Upper lobe of right lung (tissue), 1 donor: ENCODE measurements at regions not wholly inside any gene's neighbourhood (a gene's known extent, or its start where the extent isn't known, plus 50 kb on each side); places are given as distances from the start of the nearest gene placed in this dataset.

Source experiments
- ATAC-seq: fragments of 200-7000 bp; cut with Tn5 transposase; one replicate; pipeline ENCODE4 v1.9.1; 2020; ENCODE audit warnings: mild to moderate bottlenecking, moderate library complexity
- DNase-seq: peaks from one replicate; pipeline ENCODE4 v3.0.0-alpha.2; 2020
- H3K27ac ChIP-seq: fragments of 200-600 bp; one replicate; pipeline ENCODE4 v1.8.0; 2022
- H3K27me3 ChIP-seq: fragments of 200-600 bp; one replicate; pipeline ENCODE4 v1.8.0; 2022; ENCODE audit warnings: mild to moderate bottlenecking
- H3K36me3 ChIP-seq: fragments of 200-600 bp; one replicate; pipeline ENCODE4 v1.8.0; 2022
- H3K4me1 ChIP-seq: fragments of 200-600 bp; one replicate; pipeline ENCODE4 v1.8.0; 2022
- H3K4me3 ChIP-seq: fragments of 200-600 bp; one replicate; pipeline ENCODE4 v1.8.0; 2022; ENCODE audit warnings: mild to moderate bottlenecking
- H3K9me3 ChIP-seq: fragments of 200-600 bp; one replicate; pipeline ENCODE4 v1.8.0; 2022
- intact Hi-C: fragments of 100-400 bp; cut with DNase I; formaldehyde crosslinking; loops from one replicate; pipeline ENCODE4 v1.11.0; 2022
- TF ChIP-seq, protein P1 (sequence below): fragments of 200-600 bp; IDR thresholded peaks from one replicate; pipeline ENCODE4 v1.8.0; 2022; ENCODE audit warnings: antibody characterized with exemption
- donor health status: DM: no; HTN: yes; CAD: no; lungs with severe emphysema.

GRCh38 chr2:52135235-52135634 is 1103.3 kb upstream of the NRXN1 start:
- H3K27me3 ChIP-seq: no peaks in the 10 kb centered on the region
- TF ChIP-seq, protein P1, sequence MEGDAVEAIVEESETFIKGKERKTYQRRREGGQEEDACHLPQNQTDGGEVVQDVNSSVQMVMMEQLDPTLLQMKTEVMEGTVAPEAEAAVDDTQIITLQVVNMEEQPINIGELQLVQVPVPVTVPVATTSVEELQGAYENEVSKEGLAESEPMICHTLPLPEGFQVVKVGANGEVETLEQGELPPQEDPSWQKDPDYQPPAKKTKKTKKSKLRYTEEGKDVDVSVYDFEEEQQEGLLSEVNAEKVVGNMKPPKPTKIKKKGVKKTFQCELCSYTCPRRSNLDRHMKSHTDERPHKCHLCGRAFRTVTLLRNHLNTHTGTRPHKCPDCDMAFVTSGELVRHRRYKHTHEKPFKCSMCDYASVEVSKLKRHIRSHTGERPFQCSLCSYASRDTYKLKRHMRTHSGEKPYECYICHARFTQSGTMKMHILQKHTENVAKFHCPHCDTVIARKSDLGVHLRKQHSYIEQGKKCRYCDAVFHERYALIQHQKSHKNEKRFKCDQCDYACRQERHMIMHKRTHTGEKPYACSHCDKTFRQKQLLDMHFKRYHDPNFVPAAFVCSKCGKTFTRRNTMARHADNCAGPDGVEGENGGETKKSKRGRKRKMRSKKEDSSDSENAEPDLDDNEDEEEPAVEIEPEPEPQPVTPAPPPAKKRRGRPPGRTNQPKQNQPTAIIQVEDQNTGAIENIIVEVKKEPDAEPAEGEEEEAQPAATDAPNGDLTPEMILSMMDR: no peak
- H3K36me3 ChIP-seq: no peaks in the 10 kb centered on the region
- intact Hi-C loops: no loop called here
- H3K9me3 ChIP-seq: no peaks in the 10 kb centered on the region
- H3K4me3 ChIP-seq: no peak overlapping the region
- H3K4me1 ChIP-seq: no peaks in the 10 kb centered on the region
- no peak overlapping the region for H3K27ac ChIP-seq
- ATAC-seq (no peak), DNase-seq (no peak)

- no peak for ATAC-seq
Observed at GRCh38 chr2:52128081-52128480, 1096.1 kb upstream of the NRXN1 start.

GRCh38 chr2:52127527-52127926 is 1095.6 kb upstream of the NRXN1 start:
- Histone ChIP-seq H3K36me3 (no peaks in the 10 kb centered on the region), H3K4me3 (no peak overlapping the region), H3K27me3 (no peaks in the 10 kb centered on the region), H3K4me1 (no peaks in the 10 kb centered on the region), H3K9me3 (no peaks in the 10 kb centered on the region), H3K27ac (no peak overlapping the region)
- TF ChIP-seq, protein P1: no peak
- ATAC-seq (no peak), DNase-seq (no peak)
- intact Hi-C loops: no loop called here

More at GRCh38 chr2:52128081-52128480, 1096.1 kb upstream of the NRXN1 start:
- Histone ChIP-seq H3K9me3 (no peaks in the 10 kb centered on the region), H3K4me1 (no peaks in the 10 kb centered on the region), H3K27ac (no peak overlapping the region), H3K36me3 (no peaks in the 10 kb centered on the region), H3K27me3 (no peaks in the 10 kb centered on the region), H3K4me3 (no peak overlapping the region)
- DNase-seq: no peak
- TF ChIP-seq, protein P1: no peak
- intact Hi-C loops: no loop called here

DNA sequence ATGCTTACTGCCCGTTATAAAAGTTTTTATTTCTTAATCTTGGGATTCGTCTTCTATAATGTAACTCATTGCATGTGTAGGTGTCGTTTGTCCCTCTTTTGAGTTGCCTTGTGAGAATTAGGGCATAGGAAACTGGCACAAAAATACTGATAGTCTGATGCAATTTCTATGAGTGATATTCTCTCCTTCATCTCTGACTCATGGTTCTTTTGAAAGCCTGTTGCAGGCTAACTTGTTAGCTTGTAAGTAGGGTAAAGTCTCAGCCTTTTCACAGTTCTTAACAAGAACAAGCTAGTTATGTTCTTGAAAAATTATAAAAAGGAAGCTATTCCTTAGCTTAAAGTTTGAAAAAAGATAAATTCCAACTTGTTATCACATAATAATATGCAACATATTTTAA is 1085.4 kb upstream of the NRXN1 start:
- TF ChIP-seq, protein P1: no peak
- no peaks in the 10 kb centered on the region for H3K9me3 ChIP-seq
- H3K27me3 ChIP-seq: no peaks in the 10 kb centered on the region
- no peak overlapping the region for H3K4me3 ChIP-seq
- H3K36me3 ChIP-seq: no peaks in the 10 kb centered on the region
- H3K27ac ChIP-seq: no peak overlapping the region
- no peak for ATAC-seq
- no peaks in the 10 kb centered on the region for H3K4me1 ChIP-seq
- no peak for DNase-seq
- intact Hi-C loops: no loop called here

- no peaks in the 10 kb centered on the region for H3K27me3 ChIP-seq
- TF ChIP-seq, protein P1: no peak
- DNase-seq: no peak
- no peak overlapping the region for H3K4me3 ChIP-seq
- no peak for ATAC-seq
- intact Hi-C loops: no loop called here
- H3K4me1 ChIP-seq: no peaks in the 10 kb centered on the region
- H3K27ac ChIP-seq: no peak overlapping the region
- H3K36me3 ChIP-seq: no peaks in the 10 kb centered on the region
- H3K9me3 ChIP-seq: no peaks in the 10 kb centered on the region
Observed at GRCh38 chr2:52115750-52116149, 1083.8 kb upstream of the NRXN1 start.

DNA sequence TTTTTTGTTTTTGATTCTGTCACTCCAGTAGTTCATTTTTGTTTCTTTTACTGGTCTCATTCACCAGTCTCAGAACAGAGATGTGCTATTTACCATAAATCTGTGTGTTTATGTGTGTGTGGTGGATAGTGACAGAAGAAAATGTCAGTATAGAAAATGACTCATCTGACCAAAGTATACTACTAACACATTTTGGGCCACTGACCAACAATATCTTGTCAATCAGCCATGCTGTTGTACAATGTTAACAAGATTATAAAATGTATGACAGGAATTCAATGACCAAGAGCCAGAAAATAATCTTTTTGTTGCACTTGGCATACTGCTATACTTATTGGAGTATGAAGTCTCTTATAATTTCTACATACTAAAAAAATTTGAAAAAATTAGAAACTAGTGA is 1081.4 kb upstream of the NRXN1 start:
- TF ChIP-seq, protein P1: no peak
- H3K27me3 ChIP-seq: no peaks in the 10 kb centered on the region
- H3K36me3 ChIP-seq: no peaks in the 10 kb centered on the region
- intact Hi-C loops: no loop called here
- ATAC-seq: no peak
- H3K4me3 ChIP-seq: no peak overlapping the region
- no peak overlapping the region for H3K27ac ChIP-seq
- no peak for DNase-seq
- no peaks in the 10 kb centered on the region for H3K9me3 ChIP-seq
- H3K4me1 ChIP-seq: no peaks in the 10 kb centered on the region
